ENCODE measurements at regions not wholly inside any gene's neighbourhood (a gene's known extent, or its start where the extent isn't known, plus 50 kb on each side); places are given as distances from the start of the nearest gene placed in this dataset.

DNA sequence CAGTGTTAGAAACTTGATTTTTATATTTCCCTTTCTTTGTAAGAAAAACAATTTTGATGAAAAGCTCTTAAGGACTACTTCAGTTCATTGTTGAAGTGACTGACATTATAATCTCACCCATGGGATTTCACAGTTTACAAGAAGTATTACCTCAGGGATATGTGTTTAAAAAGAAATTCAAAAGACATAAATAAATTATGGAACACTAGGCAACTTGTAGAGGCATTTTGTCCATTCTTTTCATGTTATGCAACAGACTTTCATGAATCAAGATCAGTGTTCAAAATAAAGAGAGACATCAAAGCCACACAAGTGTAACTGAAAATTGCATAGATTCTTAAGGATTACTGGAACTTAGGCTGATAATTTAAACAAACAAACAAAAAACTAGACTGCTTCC is 196.8 kb upstream of the AGTR1 start:
- TF ChIP-seq, protein P1, sequence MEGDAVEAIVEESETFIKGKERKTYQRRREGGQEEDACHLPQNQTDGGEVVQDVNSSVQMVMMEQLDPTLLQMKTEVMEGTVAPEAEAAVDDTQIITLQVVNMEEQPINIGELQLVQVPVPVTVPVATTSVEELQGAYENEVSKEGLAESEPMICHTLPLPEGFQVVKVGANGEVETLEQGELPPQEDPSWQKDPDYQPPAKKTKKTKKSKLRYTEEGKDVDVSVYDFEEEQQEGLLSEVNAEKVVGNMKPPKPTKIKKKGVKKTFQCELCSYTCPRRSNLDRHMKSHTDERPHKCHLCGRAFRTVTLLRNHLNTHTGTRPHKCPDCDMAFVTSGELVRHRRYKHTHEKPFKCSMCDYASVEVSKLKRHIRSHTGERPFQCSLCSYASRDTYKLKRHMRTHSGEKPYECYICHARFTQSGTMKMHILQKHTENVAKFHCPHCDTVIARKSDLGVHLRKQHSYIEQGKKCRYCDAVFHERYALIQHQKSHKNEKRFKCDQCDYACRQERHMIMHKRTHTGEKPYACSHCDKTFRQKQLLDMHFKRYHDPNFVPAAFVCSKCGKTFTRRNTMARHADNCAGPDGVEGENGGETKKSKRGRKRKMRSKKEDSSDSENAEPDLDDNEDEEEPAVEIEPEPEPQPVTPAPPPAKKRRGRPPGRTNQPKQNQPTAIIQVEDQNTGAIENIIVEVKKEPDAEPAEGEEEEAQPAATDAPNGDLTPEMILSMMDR (conservative IDR thresholded peaks at IDR 0.05; ENCODE audit: low read depth in 2 of 2), result no peak
- TF ChIP-seq, protein P2, sequence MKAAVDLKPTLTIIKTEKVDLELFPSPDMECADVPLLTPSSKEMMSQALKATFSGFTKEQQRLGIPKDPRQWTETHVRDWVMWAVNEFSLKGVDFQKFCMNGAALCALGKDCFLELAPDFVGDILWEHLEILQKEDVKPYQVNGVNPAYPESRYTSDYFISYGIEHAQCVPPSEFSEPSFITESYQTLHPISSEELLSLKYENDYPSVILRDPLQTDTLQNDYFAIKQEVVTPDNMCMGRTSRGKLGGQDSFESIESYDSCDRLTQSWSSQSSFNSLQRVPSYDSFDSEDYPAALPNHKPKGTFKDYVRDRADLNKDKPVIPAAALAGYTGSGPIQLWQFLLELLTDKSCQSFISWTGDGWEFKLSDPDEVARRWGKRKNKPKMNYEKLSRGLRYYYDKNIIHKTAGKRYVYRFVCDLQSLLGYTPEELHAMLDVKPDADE (IDR thresholded peaks at IDR 0.05), result no peak
- TF ChIP-seq EZH2 (IDR thresholded peaks at IDR 0.05; ENCODE audit: low read depth, unreplicated experiment), result no peak
- TF ChIP-seq, protein P3, sequence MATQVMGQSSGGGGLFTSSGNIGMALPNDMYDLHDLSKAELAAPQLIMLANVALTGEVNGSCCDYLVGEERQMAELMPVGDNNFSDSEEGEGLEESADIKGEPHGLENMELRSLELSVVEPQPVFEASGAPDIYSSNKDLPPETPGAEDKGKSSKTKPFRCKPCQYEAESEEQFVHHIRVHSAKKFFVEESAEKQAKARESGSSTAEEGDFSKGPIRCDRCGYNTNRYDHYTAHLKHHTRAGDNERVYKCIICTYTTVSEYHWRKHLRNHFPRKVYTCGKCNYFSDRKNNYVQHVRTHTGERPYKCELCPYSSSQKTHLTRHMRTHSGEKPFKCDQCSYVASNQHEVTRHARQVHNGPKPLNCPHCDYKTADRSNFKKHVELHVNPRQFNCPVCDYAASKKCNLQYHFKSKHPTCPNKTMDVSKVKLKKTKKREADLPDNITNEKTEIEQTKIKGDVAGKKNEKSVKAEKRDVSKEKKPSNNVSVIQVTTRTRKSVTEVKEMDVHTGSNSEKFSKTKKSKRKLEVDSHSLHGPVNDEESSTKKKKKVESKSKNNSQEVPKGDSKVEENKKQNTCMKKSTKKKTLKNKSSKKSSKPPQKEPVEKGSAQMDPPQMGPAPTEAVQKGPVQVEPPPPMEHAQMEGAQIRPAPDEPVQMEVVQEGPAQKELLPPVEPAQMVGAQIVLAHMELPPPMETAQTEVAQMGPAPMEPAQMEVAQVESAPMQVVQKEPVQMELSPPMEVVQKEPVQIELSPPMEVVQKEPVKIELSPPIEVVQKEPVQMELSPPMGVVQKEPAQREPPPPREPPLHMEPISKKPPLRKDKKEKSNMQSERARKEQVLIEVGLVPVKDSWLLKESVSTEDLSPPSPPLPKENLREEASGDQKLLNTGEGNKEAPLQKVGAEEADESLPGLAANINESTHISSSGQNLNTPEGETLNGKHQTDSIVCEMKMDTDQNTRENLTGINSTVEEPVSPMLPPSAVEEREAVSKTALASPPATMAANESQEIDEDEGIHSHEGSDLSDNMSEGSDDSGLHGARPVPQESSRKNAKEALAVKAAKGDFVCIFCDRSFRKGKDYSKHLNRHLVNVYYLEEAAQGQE (IDR thresholded peaks at IDR 0.05; ENCODE audit: unreplicated experiment), result no peak
- no peak for TF ChIP-seq CREB1 (CRISPR knock-in tag; IDR thresholded peaks at IDR 0.05; ENCODE audit: low read depth)
- TF ChIP-seq POLR2AphosphoS5 (IDR thresholded peaks at IDR 0.05; ENCODE audit: low read depth), result no peak
- no peak for TF ChIP-seq NANOG (IDR thresholded peaks at IDR 0.05; ENCODE audit: borderline replicate concordance)
- no peak for TF ChIP-seq ZNF114 (CRISPR knock-in tag; IDR thresholded peaks at IDR 0.05)
- no peak for TF ChIP-seq EZH2phosphoT487 (IDR thresholded peaks at IDR 0.05; ENCODE audit: unreplicated experiment)
- no peak for TF ChIP-seq STAT1 (IDR thresholded peaks at IDR 0.05; ENCODE audit: unreplicated experiment)
- no peak for TF ChIP-seq JUNB (IDR thresholded peaks at IDR 0.05; ENCODE audit: unreplicated experiment)

All from GM23338 (cell line).